ENCODE measurements at regions not wholly inside any gene's neighbourhood (a gene's known extent, or its start where the extent isn't known, plus 50 kb on each side); places are given as distances from the start of the nearest gene placed in this dataset.
"Not testable (repeated sequence)": the region's sequence is repeated elsewhere in the genome, so short reads cannot be mapped to it uniquely, and the experiment has no call there.

DNA sequence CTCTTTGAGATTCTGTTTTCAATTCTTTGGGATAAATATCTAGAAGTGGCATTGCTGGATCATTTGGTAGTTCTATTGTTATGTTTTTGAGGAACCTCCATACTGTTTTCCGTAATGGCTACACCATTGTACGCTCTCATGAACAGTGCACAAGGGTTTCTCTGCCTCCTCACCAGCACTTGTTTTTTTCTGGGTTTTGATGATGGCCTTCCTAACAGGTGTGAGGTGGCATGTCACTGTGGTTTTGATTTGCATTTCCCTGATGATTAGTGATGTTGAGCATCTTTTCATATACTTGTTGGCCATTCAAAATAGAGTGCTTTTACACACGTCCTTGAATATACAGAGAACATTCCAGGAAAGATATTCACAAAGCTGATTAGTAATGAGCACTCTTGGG is 86.8 kb upstream of the ADORA2B start:
- H3K27me3 ChIP-seq (ENCODE audit: low read length): not testable (repeated sequence)

DNA sequence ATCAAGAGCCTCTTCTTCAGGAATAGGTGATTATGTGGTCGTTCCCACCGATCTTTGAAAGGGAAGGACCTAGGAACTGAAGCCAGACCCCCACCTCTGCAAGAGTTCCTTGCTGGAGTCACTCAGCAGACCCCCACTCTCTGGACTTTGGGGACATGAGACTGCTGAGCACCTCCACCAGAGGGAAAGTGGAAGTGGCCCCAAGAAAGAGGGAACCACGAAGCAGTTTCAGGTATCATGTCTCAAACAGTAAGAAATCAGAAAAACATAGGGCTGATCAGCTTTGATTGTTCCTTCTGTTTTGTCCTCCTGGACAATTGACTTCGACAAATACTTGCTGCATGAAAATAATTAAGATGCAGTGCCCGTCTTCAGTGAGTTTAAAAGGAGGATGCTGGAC is 84.2 kb upstream of the ADORA2B start:
- H3K9ac ChIP-seq (ENCODE audit: low read length); H4K20me1 ChIP-seq (ENCODE audit: low read depth, low read length); H3K9me2 ChIP-seq (replicated peaks; ENCODE audit: insufficient read depth, low read length); H2AFZ ChIP-seq (ENCODE audit: low read depth, low read length, severe bottlenecking); H3K4me3 ChIP-seq (ENCODE audit: insufficient read depth, low read length, poor library complexity, severe bottlenecking); H3K9me3 ChIP-seq (ENCODE audit: insufficient read depth, low read length); H3K27ac ChIP-seq (ENCODE audit: low read depth, low read length); H3K79me2 ChIP-seq (ENCODE audit: insufficient read depth, low read length); H3K27me3 ChIP-seq (ENCODE audit: low read length); H3K4me2 ChIP-seq (ENCODE audit: low read depth, low read length, poor library complexity, severe bottlenecking); H3F3A ChIP-seq (ENCODE audit: insufficient read depth); H3K36me3 ChIP-seq (ENCODE audit: low read length): not testable (repeated sequence)

More for the DNA sequence above, 86.8 kb upstream of the ADORA2B start:
- H3K27ac ChIP-seq (ENCODE audit: low read depth, low read length); H3K9me3 ChIP-seq (ENCODE audit: insufficient read depth, low read length); H4K20me1 ChIP-seq (ENCODE audit: low read depth, low read length); H3K9ac ChIP-seq (ENCODE audit: low read length); H3K9me2 ChIP-seq (replicated peaks; ENCODE audit: insufficient read depth, low read length); H2AFZ ChIP-seq (ENCODE audit: low read depth, low read length, severe bottlenecking); H3K36me3 ChIP-seq (ENCODE audit: low read length); H3K79me2 ChIP-seq (ENCODE audit: insufficient read depth, low read length); H3K4me3 ChIP-seq (ENCODE audit: insufficient read depth, low read length, poor library complexity, severe bottlenecking); H3K4me2 ChIP-seq (ENCODE audit: low read depth, low read length, poor library complexity, severe bottlenecking); H3F3A ChIP-seq (ENCODE audit: insufficient read depth): not testable (repeated sequence)

DNA sequence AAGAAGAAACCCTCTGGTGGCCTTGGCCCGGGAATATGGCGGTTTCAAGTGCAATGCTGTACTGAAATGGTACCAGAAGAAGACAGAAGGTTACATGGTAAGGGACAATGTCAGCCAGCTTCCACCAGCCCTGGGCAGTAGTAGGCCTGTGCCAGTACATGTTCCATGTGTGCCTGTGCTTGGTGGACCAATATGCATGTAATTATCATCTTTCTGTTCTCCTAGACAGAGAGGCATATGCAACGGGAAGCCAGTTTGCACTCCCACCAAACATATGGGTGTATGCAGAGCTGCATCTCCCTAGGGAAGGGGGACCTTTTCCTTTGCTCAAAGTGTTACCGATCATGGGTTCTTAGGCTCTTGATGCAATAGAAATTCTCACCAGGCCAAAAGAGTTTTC is 80.9 kb upstream of the ADORA2B start:
- H3K27me3 ChIP-seq (ENCODE audit: low read length); H3K27ac ChIP-seq (ENCODE audit: low read depth, low read length); H3F3A ChIP-seq (ENCODE audit: insufficient read depth); H3K36me3 ChIP-seq (ENCODE audit: low read length); H3K79me2 ChIP-seq (ENCODE audit: insufficient read depth, low read length); H3K9me3 ChIP-seq (ENCODE audit: insufficient read depth, low read length); H3K4me2 ChIP-seq (ENCODE audit: low read depth, low read length, poor library complexity, severe bottlenecking); H2AFZ ChIP-seq (ENCODE audit: low read depth, low read length, severe bottlenecking); H3K9me2 ChIP-seq (replicated peaks; ENCODE audit: insufficient read depth, low read length); H3K4me3 ChIP-seq (ENCODE audit: insufficient read depth, low read length, poor library complexity, severe bottlenecking); H4K20me1 ChIP-seq (ENCODE audit: low read depth, low read length); H3K9ac ChIP-seq (ENCODE audit: low read length): not testable (repeated sequence)

DNA sequence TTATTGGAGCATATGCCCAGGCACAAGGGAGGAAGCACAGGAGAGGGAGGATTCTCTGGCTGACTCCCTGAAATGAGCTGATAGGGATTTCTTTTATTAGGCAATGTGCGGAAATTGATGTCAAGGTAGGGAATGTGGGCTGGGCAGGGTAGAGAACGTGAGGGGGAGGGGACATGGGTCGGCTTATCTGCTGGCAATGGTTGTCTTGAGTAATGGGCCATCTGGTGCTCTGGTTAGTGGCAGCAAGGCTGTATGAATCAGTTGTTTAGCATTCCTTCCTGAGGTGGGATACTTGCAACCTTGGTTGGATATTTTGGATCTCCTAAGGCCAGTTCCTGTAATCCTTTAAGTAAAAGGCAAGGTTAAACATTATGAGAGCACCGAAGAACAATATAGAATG is 80.5 kb upstream of the ADORA2B start:
- H3K9ac ChIP-seq (ENCODE audit: low read length); H3K36me3 ChIP-seq (ENCODE audit: low read length); H4K20me1 ChIP-seq (ENCODE audit: low read depth, low read length); H3K4me3 ChIP-seq (ENCODE audit: insufficient read depth, low read length, poor library complexity, severe bottlenecking); H3K9me2 ChIP-seq (replicated peaks; ENCODE audit: insufficient read depth, low read length); H3F3A ChIP-seq (ENCODE audit: insufficient read depth); H3K4me2 ChIP-seq (ENCODE audit: low read depth, low read length, poor library complexity, severe bottlenecking); H3K9me3 ChIP-seq (ENCODE audit: insufficient read depth, low read length); H3K27ac ChIP-seq (ENCODE audit: low read depth, low read length); H3K79me2 ChIP-seq (ENCODE audit: insufficient read depth, low read length); H2AFZ ChIP-seq (ENCODE audit: low read depth, low read length, severe bottlenecking); H3K27me3 ChIP-seq (ENCODE audit: low read length): not testable (repeated sequence)

DNA sequence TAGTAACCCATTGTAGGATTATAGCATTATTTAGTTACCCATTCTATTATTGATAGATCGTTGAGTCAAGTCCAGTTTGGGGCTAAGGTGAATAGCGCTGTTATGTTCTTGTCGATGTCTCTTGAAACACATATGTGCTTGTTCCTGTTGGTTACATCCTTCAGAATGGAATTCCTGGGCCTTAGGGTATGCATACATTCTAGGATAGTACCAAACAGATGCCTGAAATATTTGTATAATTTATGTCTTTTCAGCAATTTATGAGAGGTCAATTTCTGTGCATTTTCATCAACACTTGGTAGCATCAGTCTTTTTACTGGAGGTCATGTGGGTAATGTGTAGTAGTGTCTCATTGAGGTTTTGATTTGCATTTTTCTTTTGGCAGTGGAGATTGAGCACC is 78.9 kb upstream of the ADORA2B start:
- H3K27ac ChIP-seq (ENCODE audit: low read depth, low read length); H3K79me2 ChIP-seq (ENCODE audit: insufficient read depth, low read length); H3F3A ChIP-seq (ENCODE audit: insufficient read depth); H3K4me3 ChIP-seq (ENCODE audit: insufficient read depth, low read length, poor library complexity, severe bottlenecking); H3K9me3 ChIP-seq (ENCODE audit: insufficient read depth, low read length); H2AFZ ChIP-seq (ENCODE audit: low read depth, low read length, severe bottlenecking); H3K9ac ChIP-seq (ENCODE audit: low read length); H3K27me3 ChIP-seq (ENCODE audit: low read length); H3K36me3 ChIP-seq (ENCODE audit: low read length); H3K4me2 ChIP-seq (ENCODE audit: low read depth, low read length, poor library complexity, severe bottlenecking); H3K9me2 ChIP-seq (replicated peaks; ENCODE audit: insufficient read depth, low read length); H4K20me1 ChIP-seq (ENCODE audit: low read depth, low read length): not testable (repeated sequence)

DNA sequence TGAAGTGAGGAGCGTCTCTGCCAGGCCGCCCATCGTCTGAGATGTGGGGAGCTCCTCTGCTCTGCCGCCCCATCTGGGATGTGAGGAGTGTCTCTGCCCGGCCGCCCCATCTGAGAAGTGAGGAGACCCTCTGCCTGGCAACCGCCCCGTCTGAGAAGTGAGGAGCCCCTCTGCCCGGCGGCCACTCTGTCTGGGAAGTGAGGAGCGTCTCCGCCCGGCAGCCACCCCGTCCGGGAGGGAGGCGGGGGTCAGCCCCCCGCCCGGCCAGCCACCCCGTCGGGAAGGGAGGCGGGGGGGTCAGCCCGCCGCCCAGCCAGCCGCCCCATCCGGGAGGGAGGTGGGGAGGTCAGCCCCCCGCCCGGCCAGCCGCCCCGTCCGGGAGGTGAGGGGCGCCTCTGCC is 77.6 kb upstream of the ADORA2B start:
- H4K20me1 ChIP-seq (ENCODE audit: low read depth, low read length); H3K27ac ChIP-seq (ENCODE audit: low read depth, low read length); H3K9me3 ChIP-seq (ENCODE audit: insufficient read depth, low read length); H3F3A ChIP-seq (ENCODE audit: insufficient read depth); H2AFZ ChIP-seq (ENCODE audit: low read depth, low read length, severe bottlenecking); H3K4me2 ChIP-seq (ENCODE audit: low read depth, low read length, poor library complexity, severe bottlenecking); H3K79me2 ChIP-seq (ENCODE audit: insufficient read depth, low read length); H3K36me3 ChIP-seq (ENCODE audit: low read length); H3K27me3 ChIP-seq (ENCODE audit: low read length); H3K9ac ChIP-seq (ENCODE audit: low read length); H3K9me2 ChIP-seq (replicated peaks; ENCODE audit: insufficient read depth, low read length); H3K4me3 ChIP-seq (ENCODE audit: insufficient read depth, low read length, poor library complexity, severe bottlenecking): not testable (repeated sequence)

DNA sequence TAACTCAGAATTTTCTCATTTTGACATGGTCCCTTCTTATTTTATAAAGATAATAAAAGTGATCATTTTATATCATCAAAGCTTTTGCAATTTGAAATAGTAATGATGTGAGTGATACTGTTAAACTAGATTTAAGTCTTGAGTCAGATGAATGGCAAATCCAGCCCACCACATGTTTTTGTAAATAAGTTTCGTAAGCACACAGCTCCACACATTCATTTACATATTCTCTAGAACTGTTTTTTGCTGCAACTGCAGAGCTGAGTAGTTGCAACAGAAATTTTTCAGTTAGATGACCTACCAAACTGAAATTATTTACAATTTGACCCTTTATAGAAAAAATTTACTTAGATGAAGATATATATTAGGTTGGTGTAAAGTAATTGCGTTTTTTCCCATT is 75.1 kb upstream of the ADORA2B start:
- not testable (repeated sequence) for H3K4me2 ChIP-seq (ENCODE audit: low read depth, low read length, poor library complexity, severe bottlenecking); H3K27ac ChIP-seq (ENCODE audit: low read depth, low read length); H3K36me3 ChIP-seq (ENCODE audit: low read length); H3K79me2 ChIP-seq (ENCODE audit: insufficient read depth, low read length); H3K9me2 ChIP-seq (replicated peaks; ENCODE audit: insufficient read depth, low read length); H3K9ac ChIP-seq (ENCODE audit: low read length); H3F3A ChIP-seq (ENCODE audit: insufficient read depth); H3K27me3 ChIP-seq (ENCODE audit: low read length); H3K9me3 ChIP-seq (ENCODE audit: insufficient read depth, low read length); H4K20me1 ChIP-seq (ENCODE audit: low read depth, low read length); H3K4me3 ChIP-seq (ENCODE audit: insufficient read depth, low read length, poor library complexity, severe bottlenecking); H2AFZ ChIP-seq (ENCODE audit: low read depth, low read length, severe bottlenecking)

DNA sequence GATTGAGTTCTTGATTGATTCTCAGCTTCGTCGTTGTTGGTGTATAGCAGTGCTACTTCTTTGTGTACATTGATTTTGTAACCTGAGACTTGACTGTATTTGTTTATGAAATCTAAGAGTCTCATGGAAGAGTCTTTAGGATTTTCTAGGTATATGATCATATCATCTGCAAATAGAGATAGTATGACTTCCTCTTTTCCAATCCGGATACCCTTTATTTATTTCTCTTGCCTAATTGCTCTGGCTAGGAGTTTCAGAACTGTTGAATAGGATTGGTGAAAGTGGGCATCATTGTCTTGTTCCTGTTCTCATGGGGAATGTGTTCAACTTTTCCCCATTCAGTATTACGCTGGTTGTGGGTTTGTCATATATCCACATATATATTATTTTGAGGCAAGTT is 72.3 kb upstream of the ADORA2B start:
- not testable (repeated sequence) for H3K4me2 ChIP-seq (ENCODE audit: low read depth, low read length, poor library complexity, severe bottlenecking); H3K9me3 ChIP-seq (ENCODE audit: insufficient read depth, low read length); H3K4me3 ChIP-seq (ENCODE audit: insufficient read depth, low read length, poor library complexity, severe bottlenecking); H3K36me3 ChIP-seq (ENCODE audit: low read length); H3F3A ChIP-seq (ENCODE audit: insufficient read depth); H4K20me1 ChIP-seq (ENCODE audit: low read depth, low read length); H3K79me2 ChIP-seq (ENCODE audit: insufficient read depth, low read length); H3K27ac ChIP-seq (ENCODE audit: low read depth, low read length); H3K27me3 ChIP-seq (ENCODE audit: low read length); H2AFZ ChIP-seq (ENCODE audit: low read depth, low read length, severe bottlenecking); H3K9ac ChIP-seq (ENCODE audit: low read length); H3K9me2 ChIP-seq (replicated peaks; ENCODE audit: insufficient read depth, low read length)
